ENCODE measurements at regions not wholly inside any gene's neighbourhood (a gene's known extent, or its start where the extent isn't known, plus 50 kb on each side); places are given as distances from the start of the nearest gene placed in this dataset.

GRCh38 chr1:37090671-37091070, 56.4 kb upstream of the GRIK3 start:
- H2AFZ ChIP-seq (ENCODE audit: low read depth, low read length, poor library complexity, severe bottlenecking), result no peak overlapping the region
- H3K79me2 ChIP-seq (ENCODE audit: insufficient read depth, low read length), result no peaks in the 10 kb centered on the region
- H4K20me1 ChIP-seq (ENCODE audit: insufficient read depth), result no peaks in the 10 kb centered on the region
- no peak overlapping the region for H3K27ac ChIP-seq (ENCODE audit: low read depth, low read length)
- no peaks in the 10 kb centered on the region for H3K4me1 ChIP-seq (ENCODE audit: control insufficient read depth in 1 of 2, insufficient read depth in 2 of 2, low read length in 2 of 2)
- no peak overlapping the region for H3K4me2 ChIP-seq (ENCODE audit: low read length)
- ATAC-seq (no peak), DNase-seq (ENCODE audit: low read depth, low spot score) (no peak)
- intact Hi-C loops (cut with micrococcal nuclease), result no loop called here
- H3K9me2 ChIP-seq (ENCODE audit: insufficient read depth), result no peaks in the 10 kb centered on the region
- no peak overlapping the region for H3K4me3 ChIP-seq (replicated peaks in 1 of 2; ENCODE audit: low read depth in 1 of 2, low read length in 2 of 2)
- no peak overlapping the region for H3K9ac ChIP-seq (ENCODE audit: low read length)
- BruUV-seq (replicated peaks), result no TSS peak
- TF ChIP-seq POLR2A (IDR thresholded peaks at IDR 0.05; ENCODE audit: borderline replicate concordance, extremely low read depth, insufficient read depth, insufficient read length) (no peak), ATF3 (IDR thresholded peaks at IDR 0.05) (no peak), POLR2AphosphoS5 (IDR thresholded peaks at IDR 0.05; ENCODE audit: low read depth, low read length) (no peak), ZFX (IDR thresholded peaks at IDR 0.05) (no peak)
- ChIA-PET CTCF (no interaction called here), POLR2A (no interaction called here), RAD21 (ENCODE audit: low non-redundant PET in 1 of 2, low total read pairs in 2 of 2, uncharacterized antibody in 2 of 2, unreplicated experiment in 2 of 2) (no interaction called here)
- no peaks in the 10 kb centered on the region for H3K36me3 ChIP-seq (ENCODE audit: control insufficient read depth in 1 of 2, insufficient read depth in 2 of 2, low read length in 2 of 2)
- no peaks in the 10 kb centered on the region for H3K9me3 ChIP-seq (ENCODE audit: control insufficient read depth in 1 of 2, insufficient read depth in 1 of 2, low read depth in 1 of 2, low read length in 2 of 2)
- peaks cover 40% of the 10 kb centered on the region; the same call in 1 of the 2 replicates for H3K27me3 ChIP-seq (ENCODE audit: insufficient read depth, low read length)

GRCh38 chr1:37092937-37093336, 58.6 kb upstream of the GRIK3 start:
- ATAC-seq (no peak), DNase-seq (ENCODE audit: low read depth, low spot score) (no peak)
- H3K36me3 ChIP-seq (ENCODE audit: control insufficient read depth in 1 of 2, insufficient read depth in 2 of 2, low read length in 2 of 2), result no peaks in the 10 kb centered on the region
- no peaks in the 10 kb centered on the region for H3K4me1 ChIP-seq (ENCODE audit: control insufficient read depth in 1 of 2, insufficient read depth in 2 of 2, low read length in 2 of 2)
- no TSS peak for BruUV-seq (replicated peaks)
- no peak overlapping the region for H3K9ac ChIP-seq (ENCODE audit: low read length)
- H3K79me2 ChIP-seq (ENCODE audit: insufficient read depth, low read length), result no peaks in the 10 kb centered on the region
- H3K27me3 ChIP-seq (ENCODE audit: insufficient read depth, low read length), result peaks cover 32% of the 10 kb centered on the region; the same call in 1 of the 2 replicates
- RAD21 ChIA-PET (ENCODE audit: low non-redundant PET in 1 of 2, low total read pairs in 2 of 2, uncharacterized antibody in 2 of 2, unreplicated experiment in 2 of 2), result no interaction called here
- H3K4me3 ChIP-seq (replicated peaks in 1 of 2; ENCODE audit: low read depth in 1 of 2, low read length in 2 of 2), result no peak overlapping the region
- no peak overlapping the region for H2AFZ ChIP-seq (ENCODE audit: low read depth, low read length, poor library complexity, severe bottlenecking)
- H3K4me2 ChIP-seq (ENCODE audit: low read length), result no peak overlapping the region
- no peaks in the 10 kb centered on the region for H4K20me1 ChIP-seq (ENCODE audit: insufficient read depth)
- CTCF ChIA-PET, result no interaction called here
- intact Hi-C loops (cut with micrococcal nuclease), result no loop called here
- H3K9me2 ChIP-seq (ENCODE audit: insufficient read depth), result no peaks in the 10 kb centered on the region
- H3K27ac ChIP-seq (ENCODE audit: low read depth, low read length), result no peak overlapping the region
- no peaks in the 10 kb centered on the region for H3K9me3 ChIP-seq (ENCODE audit: control insufficient read depth in 1 of 2, insufficient read depth in 1 of 2, low read depth in 1 of 2, low read length in 2 of 2)
- POLR2A ChIA-PET, result no interaction called here
- no peak for TF ChIP-seq SIN3A (IDR thresholded peaks at IDR 0.05; ENCODE audit: low read depth)
- no peak for TF ChIP-seq FOSL1 (IDR thresholded peaks at IDR 0.05; ENCODE audit: low read depth)
- TF ChIP-seq MAX (IDR thresholded peaks at IDR 0.05), result no peak
- TF ChIP-seq CEBPB (IDR thresholded peaks at IDR 0.05; ENCODE audit: low read depth), result no peak
- TF ChIP-seq RAD21 (IDR thresholded peaks at IDR 0.05; ENCODE audit: low read depth), result no peak
- TF ChIP-seq ZBTB33 (IDR thresholded peaks at IDR 0.05; ENCODE audit: extremely low read depth, insufficient replicate concordance, low read length), result no peak
- TF ChIP-seq TCF7L2 (IDR thresholded peaks at IDR 0.05; ENCODE audit: borderline replicate concordance, extremely low read depth, insufficient read depth, insufficient read length), result no peak
- no peak for TF ChIP-seq EZH2phosphoT487 (IDR thresholded peaks at IDR 0.05; ENCODE audit: borderline replicate concordance)
- no peak for TF ChIP-seq YY1 (IDR thresholded peaks at IDR 0.05; ENCODE audit: extremely low read depth, insufficient replicate concordance, low read depth, low read length)
- TF ChIP-seq ZFX (IDR thresholded peaks at IDR 0.05), result no peak
- TF ChIP-seq POLR2A (IDR thresholded peaks at IDR 0.05; ENCODE audit: borderline replicate concordance, extremely low read depth, insufficient read depth, insufficient read length), result no peak

Measured in HCT116 (cell line).